ENCODE measurements at regions not wholly inside any gene's neighbourhood (a gene's known extent, or its start where the extent isn't known, plus 50 kb on each side); places are given as distances from the start of the nearest gene placed in this dataset.
"Not testable (repeated sequence)": the region's sequence is repeated elsewhere in the genome, so short reads cannot be mapped to it uniquely, and the experiment has no call there.

- DNase-seq: no peak
Measured at GRCh38 chr3:26191556-26191955, 401.7 kb downstream of the OXSM start.

- DNase-seq: no peak
Measured at GRCh38 chr3:26193558-26193957, 403.7 kb downstream of the OXSM start.

- DNase-seq: no peak
Measured at GRCh38 chr3:26196781-26197180, 406.9 kb downstream of the OXSM start.

- DNase-seq: no peak
Measured at GRCh38 chr3:26198609-26199008, 408.7 kb downstream of the OXSM start.

- DNase-seq: no peak
Measured at GRCh38 chr3:26202169-26202568, 412.3 kb downstream of the OXSM start.

GRCh38 chr3:26205475-26205874, 415.6 kb downstream of the OXSM start:
- DNase-seq: no peak

GRCh38 chr3:26208201-26208600, 414.4 kb upstream of the LRRC3B start:
- no peak for DNase-seq

GRCh38 chr3:26229801-26230200, 392.8 kb upstream of the LRRC3B start:
- DNase-seq: no peak

GRCh38 chr3:26233374-26233773, 389.2 kb upstream of the LRRC3B start:
- DNase-seq: no peak

GRCh38 chr3:26236531-26236930, 386.0 kb upstream of the LRRC3B start:
- no peak for DNase-seq

GRCh38 chr3:26237036-26237682, 385.4 kb upstream of the LRRC3B start:
- DNase-seq: no peak

- not testable (repeated sequence) for DNase-seq
Measured at GRCh38 chr3:26244586-26244985, 378.0 kb upstream of the LRRC3B start.

- no peak for DNase-seq
Measured at GRCh38 chr3:26245236-26245635, 377.3 kb upstream of the LRRC3B start.

GRCh38 chr3:26246901-26247300, 375.7 kb upstream of the LRRC3B start:
- DNase-seq: no peak

GRCh38 chr3:26247712-26248111, 374.9 kb upstream of the LRRC3B start:
- DNase-seq: no peak

GRCh38 chr3:26252001-26252400, 370.6 kb upstream of the LRRC3B start:
- DNase-seq: no peak

- no peak for DNase-seq
Measured at GRCh38 chr3:26256224-26256623, 366.3 kb upstream of the LRRC3B start.

- no peak for DNase-seq
Measured at GRCh38 chr3:26259176-26259575, 363.4 kb upstream of the LRRC3B start.

- DNase-seq: no peak
Measured at GRCh38 chr3:26260139-26260538, 362.4 kb upstream of the LRRC3B start.

GRCh38 chr3:26264708-26265107, 357.9 kb upstream of the LRRC3B start:
- DNase-seq: no peak

- DNase-seq: no peak
Measured at GRCh38 chr3:26271848-26272247, 350.7 kb upstream of the LRRC3B start.

- DNase-seq: no peak
Measured at GRCh38 chr3:26273196-26273595, 349.4 kb upstream of the LRRC3B start.

GRCh38 chr3:26279091-26279490, 343.5 kb upstream of the LRRC3B start:
- no peak for DNase-seq

GRCh38 chr3:26280517-26280916, 342.1 kb upstream of the LRRC3B start:
- no peak for DNase-seq

GRCh38 chr3:26281284-26281985, 341.1 kb upstream of the LRRC3B start:
- DNase-seq: no peak
